K562 (cell line): ENCODE measurements at regions not wholly inside any gene's neighbourhood (a gene's known extent, or its start where the extent isn't known, plus 50 kb on each side); places are given as distances from the start of the nearest gene placed in this dataset.
A peak's percentile ranks its signal among the peaks of the same experiment; 100 is the strongest.
"Not testable (repeated sequence)": the region's sequence is repeated elsewhere in the genome, so short reads cannot be mapped to it uniquely, and the experiment has no call there.

ENCODE experiments used
- ATAC-seq: fragments of 200-7000 bp; cut with Tn5 transposase; 3 replicates; pipeline ENCODE4 v1.9.1; 2020; ENCODE audit warnings: moderate library complexity
- BruUV-seq: library from RNA; stranded (reverse); fragments of 400-500 nt; replicated peaks from 2 replicates; lab custom pipeline; 2021; lab: Mats Ljungman, UMichigan
- CTCF ChIA-PET: fragments of 300-600 bp; formaldehyde crosslinking; extraction: SDS; loops from one replicate; lab custom pipeline; 2021; ENCODE audit warnings: low intra/inter-chr PET ratio; lab: Yijun Ruan, JAX
- POLR2A ChIA-PET: fragments of 300-600, 350-650 bp; sonication (Branson Sonifier 250); formaldehyde crosslinking; extraction: SDS; loops from one replicate; lab custom pipeline; 2021; ENCODE audit warnings: antibody characterized with exemption, inconsistent platforms; lab: Yijun Ruan, JAX
- DNase-seq, 4 experiments: peaks; one replicate each; pipeline versions ENCODE4 v3.0.0 to v3.0.0-alpha.2; 2011 to 2018; ENCODE audit warnings: low spot score in 3 of 4, mixed read lengths in 3 of 4; ENCODE audit errors: extremely low read depth in 1 of 4
- FAIRE-seq: peaks from 2 replicates; lab custom pipeline; 2011; peaks lifted over from hg19 to GRCh38; lab: Jason Lieb, UNC
- H2AFZ ChIP-seq: 2 replicates; pipeline ENCODE4 v1.6.0; 2011; ENCODE audit warnings: low read depth, low read length, control low read depth, inconsistent platforms
- H3K27ac ChIP-seq: fragments of 200-600 bp; 3 replicates; pipeline ENCODE4 v1.8.0; 2011; ENCODE audit warnings: low read depth, mild to moderate bottlenecking, control low read depth, inconsistent platforms, low read length, moderate library complexity, mixed read lengths; ENCODE audit errors: extremely low read depth
- H3K27me3 ChIP-seq, 2 experiments: fragments of 300-600 bp in 1 of 2; 2 replicates in 1 of 2; 3 replicates in 1 of 2; pipeline versions ENCODE4 v1.6.0 to v1.8.0; 2011; ENCODE audit warnings: inconsistent platforms in 2 of 2, low read length in 2 of 2, mild to moderate bottlenecking in 1 of 2, mixed read lengths in 1 of 2, moderate library complexity in 1 of 2; ENCODE audit not compliant: control insufficient read depth in 2 of 2, insufficient read depth in 2 of 2
- H3K36me3 ChIP-seq: fragments of 300-600 bp; 3 replicates; pipeline ENCODE4 v1.8.0; 2011; ENCODE audit warnings: mild to moderate bottlenecking, low read length, inconsistent platforms; ENCODE audit not compliant: control insufficient read depth, insufficient read depth
- H3K4me1 ChIP-seq, 2 experiments: fragments of 200-600 bp in 1 of 2; replicated peaks in 1 of 2; 2 replicates in 1 of 2; 3 replicates in 1 of 2; pipeline versions ENCODE4 v1.5.1 to v1.8.0; 2011; ENCODE audit warnings: inconsistent platforms in 2 of 2, low read length in 2 of 2, mild to moderate bottlenecking in 1 of 2, mixed read lengths in 1 of 2, moderate library complexity in 1 of 2; ENCODE audit not compliant: control insufficient read depth in 2 of 2, insufficient read depth in 2 of 2
- H3K4me2 ChIP-seq: 2 replicates; pipeline ENCODE4 v1.6.1; 2011; ENCODE audit warnings: low read length, control low read depth, inconsistent platforms, mixed read lengths; ENCODE audit not compliant: insufficient read depth
- H3K4me3 ChIP-seq: fragments of 200-600 bp; sonication (generic), shearing (Covaris generic); 2 replicates; pipeline ENCODE4 v1.5.1; 2016; ENCODE audit warnings: control low read depth, inconsistent platforms
- H3K79me2 ChIP-seq: fragments of 200-600 bp; 3 replicates; pipeline ENCODE4 v1.8.0; 2011; ENCODE audit warnings: low read length, inconsistent platforms; ENCODE audit not compliant: control insufficient read depth, insufficient read depth
- H3K9ac ChIP-seq, 2 experiments: 2 replicates each; pipeline versions ENCODE4 v1.6.0 to v1.6.1; 2011; ENCODE audit warnings: low read depth in 2 of 2, low read length in 2 of 2, control low read depth in 1 of 2, inconsistent platforms in 1 of 2, mild to moderate bottlenecking in 1 of 2, mixed read lengths in 1 of 2; ENCODE audit not compliant: insufficient read depth in 1 of 2
- H3K9me1 ChIP-seq: one replicate; pipeline ENCODE4 v1.6.0; 2011; ENCODE audit warnings: inconsistent platforms, mild to moderate bottlenecking, low read length, moderate library complexity; ENCODE audit not compliant: control insufficient read depth, insufficient read depth
- H3K9me3 ChIP-seq: replicated peaks from 2 replicates; pipeline ENCODE4 v1.5.1; 2011; ENCODE audit warnings: low read depth, low read length, inconsistent platforms; ENCODE audit not compliant: control insufficient read depth, insufficient read depth
- H4K20me1 ChIP-seq: replicated peaks from 2 replicates; pipeline ENCODE4 v1.6.1; 2011; ENCODE audit warnings: low read length, inconsistent platforms, mixed read lengths; ENCODE audit not compliant: control insufficient read depth, insufficient read depth
- E2F6 ChIP-seq, 2 experiments: IDR thresholded peaks; 2 replicates each; pipeline ENCODE4 v1.6.1; 2011; ENCODE audit warnings: borderline replicate concordance in 1 of 2, control low read depth in 1 of 2, low read depth in 1 of 2, low read length in 1 of 2, mild to moderate bottlenecking in 1 of 2, mixed read lengths in 1 of 2, moderate library complexity in 1 of 2; ENCODE audit not compliant: insufficient read depth in 1 of 2, insufficient read length in 1 of 2, poor library complexity in 1 of 2, severe bottlenecking in 1 of 2; ENCODE audit errors: extremely low read depth in 1 of 2
- L3MBTL2 ChIP-seq: fragments of 450-650 bp; IDR thresholded peaks from 2 replicates; pipeline ENCODE4 v1.6.1; 2016; ENCODE audit warnings: mild to moderate bottlenecking, moderate library complexity
- RBFOX2 ChIP-seq: fragments of 200-400 bp; formaldehyde crosslinking; IDR thresholded peaks from 2 replicates; pipeline ENCODE4 v1.6.1; 2017; ENCODE audit warnings: low read depth, mild to moderate bottlenecking, low read length, moderate library complexity
- WGBS: fragments of 100-300 bp; shearing (Covaris generic); methylation state at CpG from one replicate; pipeline ENCODE4 v1.1.6; 2016; ENCODE audit warnings: low coverage, mixed read lengths; ENCODE audit not compliant: insufficient coverage; ENCODE audit errors: missing lambda C conversion rate; 5-methylcytosine and 5-hydroxymethylcytosine counted together
- in situ Hi-C: fragments of 300-500 bp; cut with MboI; formaldehyde crosslinking; loops from 4 replicates; pipeline ENCODE4 v1.15.0; 2018; ENCODE audit warnings: inconsistent platforms, mixed read lengths
- intact Hi-C: fragments of 100-400 bp; cut with micrococcal nuclease; formaldehyde crosslinking; loops from 2 replicates; pipeline ENCODE4 v1.14.2; 2022
- TF ChIP-seq, protein P1 (sequence below): sonication (generic); formaldehyde crosslinking; IDR thresholded peaks from 2 replicates; pipeline ENCODE4 v1.8.1; 2023; ENCODE audit warnings: mild to moderate bottlenecking, missing genetic modification reagents
- TF ChIP-seq, protein P2 (sequence below): fragments of 450-650 bp; IDR thresholded peaks from 2 replicates; pipeline ENCODE4 v1.6.1; 2016; ENCODE audit warnings: mild to moderate bottlenecking, moderate library complexity

DNA sequence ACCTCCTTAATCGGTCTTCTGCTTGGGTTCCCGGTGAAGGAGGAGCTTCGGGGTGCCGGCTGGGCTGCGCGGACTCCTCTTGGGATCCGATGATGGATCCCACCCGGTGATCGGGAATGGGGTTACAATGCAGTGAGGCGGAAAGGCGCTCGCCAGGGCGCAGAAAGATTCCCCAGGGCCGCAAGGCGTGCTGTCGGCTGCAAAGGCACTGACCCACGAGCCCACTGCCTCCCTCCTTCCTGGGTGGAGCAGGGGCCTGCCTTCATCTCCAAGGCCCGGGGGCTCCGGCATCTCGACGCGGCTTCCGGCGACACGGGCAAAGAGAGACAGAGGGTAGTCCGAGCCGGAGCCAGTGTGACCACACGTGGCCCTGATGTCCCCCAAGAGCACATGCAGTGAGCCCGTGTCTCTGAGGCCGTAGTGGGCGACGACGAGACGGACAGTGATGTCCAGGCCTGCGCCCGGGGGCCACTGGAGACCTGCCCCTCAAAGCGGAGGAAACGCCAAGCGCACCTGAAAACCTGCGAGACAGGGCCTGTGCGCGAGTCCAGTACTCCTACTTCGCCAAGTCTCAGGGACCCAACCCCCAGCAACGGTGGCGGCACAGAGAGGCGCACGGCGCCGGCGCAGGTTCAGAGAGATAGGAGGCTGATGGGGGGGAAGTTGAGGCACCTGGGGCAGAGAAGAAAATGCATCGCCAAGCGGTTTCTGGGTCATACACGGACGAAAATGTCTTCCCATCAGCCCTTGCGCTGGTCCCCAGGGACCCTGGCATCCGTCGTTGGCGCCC, 401.4 kb upstream of the TPTE start:
- TSS peak; percentile 86 for BruUV-seq
- DNase-seq: peak in 1 of 4 experiments; percentile 2
- H3K4me2 ChIP-seq, in situ Hi-C loops, ATAC-seq: not testable (repeated sequence)
- 41% methylated on average over 33 of the region's 58 CpGs for WGBS
- H3K9ac ChIP-seq: peak overlapping the region; percentile 44 to 84; a peak in 3 of 4 replicates
- H3K27ac ChIP-seq: peak overlapping the region; percentile 64; the same call in 2 of the 3 replicates
- TF ChIP-seq RBFOX2 (peak; percentile 35), L3MBTL2 (peak; percentile 41; the same call in 1 of the 2 replicates), E2F6 (IDR thresholded peaks at IDR 0.05; ENCODE audit: borderline replicate concordance in 1 of 2, extremely low read depth in 1 of 2, insufficient read depth in 1 of 2, insufficient read length in 1 of 2, low read depth in 1 of 2, low read length in 1 of 2, poor library complexity in 1 of 2, severe bottlenecking in 1 of 2) (peak in 1 of 2 experiments; percentile 9)
- TF ChIP-seq, protein P1, sequence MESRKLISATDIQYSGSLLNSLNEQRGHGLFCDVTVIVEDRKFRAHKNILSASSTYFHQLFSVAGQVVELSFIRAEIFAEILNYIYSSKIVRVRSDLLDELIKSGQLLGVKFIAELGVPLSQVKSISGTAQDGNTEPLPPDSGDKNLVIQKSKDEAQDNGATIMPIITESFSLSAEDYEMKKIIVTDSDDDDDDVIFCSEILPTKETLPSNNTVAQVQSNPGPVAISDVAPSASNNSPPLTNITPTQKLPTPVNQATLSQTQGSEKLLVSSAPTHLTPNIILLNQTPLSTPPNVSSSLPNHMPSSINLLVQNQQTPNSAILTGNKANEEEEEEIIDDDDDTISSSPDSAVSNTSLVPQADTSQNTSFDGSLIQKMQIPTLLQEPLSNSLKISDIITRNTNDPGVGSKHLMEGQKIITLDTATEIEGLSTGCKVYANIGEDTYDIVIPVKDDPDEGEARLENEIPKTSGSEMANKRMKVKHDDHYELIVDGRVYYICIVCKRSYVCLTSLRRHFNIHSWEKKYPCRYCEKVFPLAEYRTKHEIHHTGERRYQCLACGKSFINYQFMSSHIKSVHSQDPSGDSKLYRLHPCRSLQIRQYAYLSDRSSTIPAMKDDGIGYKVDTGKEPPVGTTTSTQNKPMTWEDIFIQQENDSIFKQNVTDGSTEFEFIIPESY (CRISPR knock-in tag): 0 out of 2 replicates have a peak, but pooled peaks have one; percentile 19
- TF ChIP-seq, protein P2, sequence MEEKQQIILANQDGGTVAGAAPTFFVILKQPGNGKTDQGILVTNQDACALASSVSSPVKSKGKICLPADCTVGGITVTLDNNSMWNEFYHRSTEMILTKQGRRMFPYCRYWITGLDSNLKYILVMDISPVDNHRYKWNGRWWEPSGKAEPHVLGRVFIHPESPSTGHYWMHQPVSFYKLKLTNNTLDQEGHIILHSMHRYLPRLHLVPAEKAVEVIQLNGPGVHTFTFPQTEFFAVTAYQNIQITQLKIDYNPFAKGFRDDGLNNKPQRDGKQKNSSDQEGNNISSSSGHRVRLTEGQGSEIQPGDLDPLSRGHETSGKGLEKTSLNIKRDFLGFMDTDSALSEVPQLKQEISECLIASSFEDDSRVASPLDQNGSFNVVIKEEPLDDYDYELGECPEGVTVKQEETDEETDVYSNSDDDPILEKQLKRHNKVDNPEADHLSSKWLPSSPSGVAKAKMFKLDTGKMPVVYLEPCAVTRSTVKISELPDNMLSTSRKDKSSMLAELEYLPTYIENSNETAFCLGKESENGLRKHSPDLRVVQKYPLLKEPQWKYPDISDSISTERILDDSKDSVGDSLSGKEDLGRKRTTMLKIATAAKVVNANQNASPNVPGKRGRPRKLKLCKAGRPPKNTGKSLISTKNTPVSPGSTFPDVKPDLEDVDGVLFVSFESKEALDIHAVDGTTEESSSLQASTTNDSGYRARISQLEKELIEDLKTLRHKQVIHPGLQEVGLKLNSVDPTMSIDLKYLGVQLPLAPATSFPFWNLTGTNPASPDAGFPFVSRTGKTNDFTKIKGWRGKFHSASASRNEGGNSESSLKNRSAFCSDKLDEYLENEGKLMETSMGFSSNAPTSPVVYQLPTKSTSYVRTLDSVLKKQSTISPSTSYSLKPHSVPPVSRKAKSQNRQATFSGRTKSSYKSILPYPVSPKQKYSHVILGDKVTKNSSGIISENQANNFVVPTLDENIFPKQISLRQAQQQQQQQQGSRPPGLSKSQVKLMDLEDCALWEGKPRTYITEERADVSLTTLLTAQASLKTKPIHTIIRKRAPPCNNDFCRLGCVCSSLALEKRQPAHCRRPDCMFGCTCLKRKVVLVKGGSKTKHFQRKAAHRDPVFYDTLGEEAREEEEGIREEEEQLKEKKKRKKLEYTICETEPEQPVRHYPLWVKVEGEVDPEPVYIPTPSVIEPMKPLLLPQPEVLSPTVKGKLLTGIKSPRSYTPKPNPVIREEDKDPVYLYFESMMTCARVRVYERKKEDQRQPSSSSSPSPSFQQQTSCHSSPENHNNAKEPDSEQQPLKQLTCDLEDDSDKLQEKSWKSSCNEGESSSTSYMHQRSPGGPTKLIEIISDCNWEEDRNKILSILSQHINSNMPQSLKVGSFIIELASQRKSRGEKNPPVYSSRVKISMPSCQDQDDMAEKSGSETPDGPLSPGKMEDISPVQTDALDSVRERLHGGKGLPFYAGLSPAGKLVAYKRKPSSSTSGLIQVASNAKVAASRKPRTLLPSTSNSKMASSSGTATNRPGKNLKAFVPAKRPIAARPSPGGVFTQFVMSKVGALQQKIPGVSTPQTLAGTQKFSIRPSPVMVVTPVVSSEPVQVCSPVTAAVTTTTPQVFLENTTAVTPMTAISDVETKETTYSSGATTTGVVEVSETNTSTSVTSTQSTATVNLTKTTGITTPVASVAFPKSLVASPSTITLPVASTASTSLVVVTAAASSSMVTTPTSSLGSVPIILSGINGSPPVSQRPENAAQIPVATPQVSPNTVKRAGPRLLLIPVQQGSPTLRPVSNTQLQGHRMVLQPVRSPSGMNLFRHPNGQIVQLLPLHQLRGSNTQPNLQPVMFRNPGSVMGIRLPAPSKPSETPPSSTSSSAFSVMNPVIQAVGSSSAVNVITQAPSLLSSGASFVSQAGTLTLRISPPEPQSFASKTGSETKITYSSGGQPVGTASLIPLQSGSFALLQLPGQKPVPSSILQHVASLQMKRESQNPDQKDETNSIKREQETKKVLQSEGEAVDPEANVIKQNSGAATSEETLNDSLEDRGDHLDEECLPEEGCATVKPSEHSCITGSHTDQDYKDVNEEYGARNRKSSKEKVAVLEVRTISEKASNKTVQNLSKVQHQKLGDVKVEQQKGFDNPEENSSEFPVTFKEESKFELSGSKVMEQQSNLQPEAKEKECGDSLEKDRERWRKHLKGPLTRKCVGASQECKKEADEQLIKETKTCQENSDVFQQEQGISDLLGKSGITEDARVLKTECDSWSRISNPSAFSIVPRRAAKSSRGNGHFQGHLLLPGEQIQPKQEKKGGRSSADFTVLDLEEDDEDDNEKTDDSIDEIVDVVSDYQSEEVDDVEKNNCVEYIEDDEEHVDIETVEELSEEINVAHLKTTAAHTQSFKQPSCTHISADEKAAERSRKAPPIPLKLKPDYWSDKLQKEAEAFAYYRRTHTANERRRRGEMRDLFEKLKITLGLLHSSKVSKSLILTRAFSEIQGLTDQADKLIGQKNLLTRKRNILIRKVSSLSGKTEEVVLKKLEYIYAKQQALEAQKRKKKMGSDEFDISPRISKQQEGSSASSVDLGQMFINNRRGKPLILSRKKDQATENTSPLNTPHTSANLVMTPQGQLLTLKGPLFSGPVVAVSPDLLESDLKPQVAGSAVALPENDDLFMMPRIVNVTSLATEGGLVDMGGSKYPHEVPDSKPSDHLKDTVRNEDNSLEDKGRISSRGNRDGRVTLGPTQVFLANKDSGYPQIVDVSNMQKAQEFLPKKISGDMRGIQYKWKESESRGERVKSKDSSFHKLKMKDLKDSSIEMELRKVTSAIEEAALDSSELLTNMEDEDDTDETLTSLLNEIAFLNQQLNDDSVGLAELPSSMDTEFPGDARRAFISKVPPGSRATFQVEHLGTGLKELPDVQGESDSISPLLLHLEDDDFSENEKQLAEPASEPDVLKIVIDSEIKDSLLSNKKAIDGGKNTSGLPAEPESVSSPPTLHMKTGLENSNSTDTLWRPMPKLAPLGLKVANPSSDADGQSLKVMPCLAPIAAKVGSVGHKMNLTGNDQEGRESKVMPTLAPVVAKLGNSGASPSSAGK: peak; percentile 62; the same call in 1 of the 2 replicates
- TF ChIP-seq, all 486 proteins: peak for 5; not testable (repeated sequence) for 481
- H3K36me3 ChIP-seq, FAIRE-seq, H3K9me1 ChIP-seq, H3K9me3 ChIP-seq, intact Hi-C loops, H4K20me1 ChIP-seq, CTCF ChIA-PET, H3K27me3 ChIP-seq, POLR2A ChIA-PET, H3K79me2 ChIP-seq: not testable (repeated sequence)
- Histone ChIP-seq H2AFZ (peak overlapping the region; percentile 44; the same call in 1 of the 2 replicates), H3K4me3 (peak overlapping the region; percentile 33), H3K4me1 (peaks cover 0 to 14% of the 10 kb centered on the region in 2 experiments; a peak in 2 of 5 replicates)
